Mesodermal cell (in vitro differentiated cells): ENCODE measurements at regions not wholly inside any gene's neighbourhood (a gene's known extent, or its start where the extent isn't known, plus 50 kb on each side); places are given as distances from the start of the nearest gene placed in this dataset.

Experiments
- H3K27ac ChIP-seq: 2 replicates; pipeline ENCODE4 v1.7.0; 2013; ENCODE audit warnings: mild to moderate bottlenecking, low read depth, low read length, moderate library complexity; ENCODE audit not compliant: severe bottlenecking
- H3K36me3 ChIP-seq: 2 replicates; pipeline ENCODE4 v1.7.1; 2013; ENCODE audit warnings: mild to moderate bottlenecking, low read length, moderate library complexity; ENCODE audit not compliant: control insufficient read depth, insufficient read depth
- H3K4me1 ChIP-seq: one replicate; pipeline ENCODE4 v1.7.1; 2013; ENCODE audit warnings: mild to moderate bottlenecking, low read length; ENCODE audit not compliant: insufficient read depth, control insufficient read depth, poor library complexity, severe bottlenecking
- H3K4me3 ChIP-seq: 2 replicates; pipeline ENCODE4 v1.7.0; 2013; ENCODE audit warnings: low read length, control low read depth, mild to moderate bottlenecking; ENCODE audit not compliant: insufficient read depth, poor library complexity, severe bottlenecking; ENCODE audit errors: extremely low read depth
- H3K9me3 ChIP-seq: 2 replicates; pipeline ENCODE4 v1.7.1; 2013; ENCODE audit warnings: mild to moderate bottlenecking, low read length, moderate library complexity; ENCODE audit not compliant: control insufficient read depth
- WGBS, 2 experiments: methylation state at CpG; one replicate each; pipeline ENCODE4 v1.1.5; 2013; ENCODE audit warnings: missing lambda C conversion rate in 2 of 2; ENCODE audit not compliant: insufficient coverage in 2 of 2; 5-methylcytosine and 5-hydroxymethylcytosine counted together

- Histone ChIP-seq H3K36me3 (no peaks in the 10 kb centered on the region), H3K4me3 (no peak overlapping the region), H3K27ac (no peak overlapping the region), H3K9me3 (peaks cover 79% of the 10 kb centered on the region), H3K4me1 (no peaks in the 10 kb centered on the region)
- 80 to 85% methylated on average over 25 to 27 of the region's 28 CpGs for WGBS, 2 experiments
These were observed 684.7 kb downstream of the TBC1D22A start for GRCh38 chr22:47446821-47447810.

- Histone ChIP-seq H3K9me3 (peaks cover 84% of the 10 kb centered on the region), H3K4me1 (no peaks in the 10 kb centered on the region), H3K4me3 (no peak overlapping the region), H3K27ac (no peak overlapping the region), H3K36me3 (no peaks in the 10 kb centered on the region)
- WGBS, 2 experiments, result 81 to 83% methylated on average over 6 to 8 of the region's 8 CpGs
These were observed 683.9 kb downstream of the TBC1D22A start for GRCh38 chr22:47446331-47446730.

DNA sequence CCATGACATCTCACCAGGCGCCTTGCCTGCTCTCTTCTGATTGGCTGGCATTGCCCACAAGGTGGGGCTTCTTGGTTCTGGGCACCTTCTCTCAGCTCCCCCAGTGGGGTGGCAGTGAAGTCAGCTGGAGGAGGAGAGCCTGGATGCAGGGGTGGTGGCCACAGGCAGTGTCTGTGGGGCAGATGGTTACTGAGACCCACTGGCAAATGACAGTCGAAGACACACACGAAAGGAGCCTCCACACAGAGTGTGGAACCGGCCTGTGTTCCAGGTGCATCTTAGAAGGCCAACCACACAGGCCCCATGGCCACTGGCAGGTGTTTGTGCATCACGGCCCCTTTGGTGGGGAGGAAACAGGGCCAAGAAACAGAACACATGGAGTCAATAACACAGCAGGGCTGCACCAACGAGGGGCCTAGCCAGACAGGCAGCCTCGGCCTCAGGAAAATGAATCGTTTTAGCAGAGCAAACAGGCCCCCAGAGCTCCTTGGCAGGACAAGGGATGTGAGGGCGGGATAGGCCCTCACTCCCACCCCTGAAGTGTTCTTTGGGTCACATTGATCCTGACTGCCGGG lies 683.4 kb downstream of the TBC1D22A start:
- H3K4me1 ChIP-seq, result no peaks in the 10 kb centered on the region
- H3K27ac ChIP-seq, result no peak overlapping the region
- no peak overlapping the region for H3K4me3 ChIP-seq
- H3K9me3 ChIP-seq, result peaks cover 82% of the 10 kb centered on the region
- WGBS, 2 experiments, result 69 to 72% methylated on average over 7 to 8 of the region's 10 CpGs
- H3K36me3 ChIP-seq, result no peaks in the 10 kb centered on the region

DNA sequence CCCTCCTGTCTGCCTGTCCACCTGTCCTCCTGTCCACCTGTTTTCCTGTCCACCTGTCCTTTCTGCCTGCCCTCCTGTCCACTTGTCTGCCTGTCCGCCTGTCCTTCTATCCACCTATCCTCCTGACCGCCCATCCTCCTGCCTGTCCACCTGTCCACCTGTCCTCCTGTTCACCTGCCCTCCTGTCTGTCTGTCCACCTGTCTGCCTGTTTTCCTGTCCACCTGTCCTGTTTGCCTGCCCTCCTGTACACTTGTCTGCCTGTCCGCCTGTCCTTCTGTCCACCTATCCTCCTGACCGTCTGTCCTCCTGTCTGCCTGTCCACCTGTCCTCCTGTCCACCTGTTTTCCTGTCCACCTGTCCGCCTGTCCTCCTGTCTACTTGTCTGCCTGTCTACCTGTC lies 682.8 kb downstream of the TBC1D22A start:
- H3K4me3 ChIP-seq, result no peak overlapping the region
- 65 to 75% methylated on average over 5 of the region's 5 CpGs for WGBS, 2 experiments
- no peak overlapping the region for H3K27ac ChIP-seq
- no peaks in the 10 kb centered on the region for H3K4me1 ChIP-seq
- H3K9me3 ChIP-seq, result peaks cover 82% of the 10 kb centered on the region
- no peaks in the 10 kb centered on the region for H3K36me3 ChIP-seq

DNA sequence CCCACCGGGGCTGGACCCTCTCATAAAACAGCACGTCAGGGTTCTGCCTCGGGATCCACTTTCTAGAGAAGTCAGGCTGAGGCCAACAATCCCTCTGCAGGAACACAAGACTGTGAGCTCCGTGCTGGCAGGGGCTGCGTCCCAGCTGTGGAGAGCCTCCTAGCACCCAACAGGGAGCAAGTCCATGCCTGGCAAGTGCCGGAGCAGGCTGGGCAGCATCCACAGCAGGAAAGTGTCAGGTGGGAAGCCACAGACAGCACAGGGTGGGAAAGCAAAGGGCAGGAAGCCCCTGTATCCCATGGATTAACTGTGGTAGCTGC lies 682.3 kb downstream of the TBC1D22A start:
- no peaks in the 10 kb centered on the region for H3K36me3 ChIP-seq
- H3K4me1 ChIP-seq, result no peaks in the 10 kb centered on the region
- H3K4me3 ChIP-seq, result no peak overlapping the region
- peaks cover 82% of the 10 kb centered on the region for H3K9me3 ChIP-seq
- H3K27ac ChIP-seq, result no peak overlapping the region
- WGBS, 2 experiments, result 61 to 72% methylated on average over 4 to 6 of the region's 6 CpGs

DNA sequence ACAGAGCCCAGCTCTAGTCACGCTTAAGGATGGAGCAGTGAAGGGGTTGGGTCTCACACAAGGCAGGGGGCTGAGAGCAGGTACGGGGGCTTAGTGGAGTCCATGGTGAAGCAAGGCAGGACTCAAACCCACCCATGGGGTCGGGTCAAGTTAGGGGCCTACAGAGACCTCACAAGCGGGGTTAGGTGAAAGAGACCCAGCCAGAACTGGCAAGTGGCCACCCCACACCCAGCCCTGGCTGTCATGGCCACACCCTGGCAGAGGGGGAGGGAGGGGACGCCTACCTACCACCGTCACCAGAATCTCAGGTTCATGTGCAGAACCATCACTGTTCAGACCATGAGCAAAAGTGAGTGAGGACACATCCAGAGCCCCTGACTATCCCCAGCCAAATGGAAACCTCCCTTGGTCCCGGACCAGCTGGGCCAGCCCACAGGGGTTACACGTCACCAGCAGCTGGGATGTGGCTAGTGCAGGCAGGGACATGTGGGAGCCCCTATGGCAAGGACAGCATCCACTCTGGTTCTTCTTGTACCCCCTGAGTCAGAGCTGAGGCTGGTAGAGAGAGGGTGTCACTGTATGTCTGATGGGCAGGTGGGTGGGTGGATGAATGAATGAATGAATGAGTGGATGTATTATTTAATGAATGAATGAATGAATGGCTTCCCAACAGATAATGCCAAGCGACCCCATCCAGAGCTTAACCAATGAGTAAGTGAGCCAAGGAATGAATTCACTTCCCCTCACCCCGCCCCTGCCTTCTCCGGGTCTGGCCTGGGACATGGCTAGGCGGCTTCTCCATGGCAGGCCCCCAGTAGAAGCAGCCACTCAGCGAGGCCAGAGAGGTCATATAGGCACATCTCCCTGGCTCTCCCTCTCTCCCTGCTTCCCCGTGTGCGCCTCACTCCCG lies 681.6 kb downstream of the TBC1D22A start:
- no peak overlapping the region for H3K27ac ChIP-seq
- no peaks in the 10 kb centered on the region for H3K36me3 ChIP-seq
- WGBS, 2 experiments, result 68 to 78% methylated on average over 9 to 11 of the region's 16 CpGs
- peaks cover 82% of the 10 kb centered on the region for H3K9me3 ChIP-seq
- no peak overlapping the region for H3K4me3 ChIP-seq
- H3K4me1 ChIP-seq, result no peaks in the 10 kb centered on the region

DNA sequence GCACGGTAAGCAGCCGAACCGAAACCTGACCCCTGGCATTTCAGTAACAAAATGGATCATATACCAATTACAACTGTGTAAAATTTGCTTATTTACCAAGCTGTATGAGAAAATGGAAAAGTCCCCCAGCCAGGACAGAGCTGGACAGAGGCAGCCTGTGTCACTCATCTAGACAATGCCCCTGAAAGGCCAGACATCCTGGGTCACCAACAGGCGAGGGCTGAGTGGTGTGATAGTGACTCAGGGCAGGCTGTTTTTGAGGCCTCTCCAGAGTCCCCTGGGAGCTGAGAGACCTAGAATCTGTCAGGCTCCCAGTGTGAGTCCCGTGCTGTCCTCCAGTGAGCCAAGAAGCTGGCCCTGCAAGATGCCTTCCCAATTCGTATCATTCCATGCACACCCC lies 680.4 kb downstream of the TBC1D22A start:
- Histone ChIP-seq H3K4me1 (no peaks in the 10 kb centered on the region), H3K4me3 (no peak overlapping the region), H3K27ac (no peak overlapping the region), H3K9me3 (peaks cover 82% of the 10 kb centered on the region), H3K36me3 (no peaks in the 10 kb centered on the region)
- WGBS, 2 experiments, result 59 to 62% methylated on average over 2 to 4 of the region's 6 CpGs

DNA sequence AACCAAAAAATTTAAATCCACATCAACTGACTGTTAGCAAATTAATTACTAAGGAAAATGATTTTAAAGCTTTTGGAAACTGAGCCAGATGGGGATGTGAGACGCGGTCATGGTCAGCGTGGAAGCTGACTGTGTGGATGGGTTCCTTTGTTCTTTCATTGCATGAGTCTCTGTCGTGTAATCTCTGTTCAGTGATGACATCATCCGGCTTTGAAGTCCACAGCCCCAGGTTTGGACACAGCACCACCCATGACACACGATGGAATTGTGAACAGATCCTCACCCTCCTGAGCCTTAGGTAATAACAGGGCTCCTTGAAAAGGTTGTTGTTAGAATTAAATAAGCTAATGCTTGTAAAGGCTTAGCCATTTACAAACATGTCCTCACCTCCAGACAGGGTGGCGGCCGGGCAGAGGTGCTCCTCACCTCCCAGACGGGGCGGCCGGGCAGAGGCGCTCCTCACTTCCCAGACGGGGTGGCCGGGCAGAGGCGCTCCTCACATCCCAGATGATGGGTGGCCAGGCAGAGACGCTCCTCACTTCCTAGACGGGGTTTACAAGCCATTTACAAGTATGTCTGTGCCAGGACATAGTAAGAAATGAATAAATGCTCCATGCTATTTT lies 677.3 kb downstream of the TBC1D22A start:
- WGBS, 2 experiments, result 84 to 92% methylated on average over 13 to 16 of the region's 17 CpGs
- H3K4me3 ChIP-seq, result no peak overlapping the region
- H3K9me3 ChIP-seq, result peaks cover 83% of the 10 kb centered on the region
- H3K4me1 ChIP-seq, result no peaks in the 10 kb centered on the region
- no peak overlapping the region for H3K27ac ChIP-seq
- H3K36me3 ChIP-seq, result no peaks in the 10 kb centered on the region

GRCh38 chr22:47437636-47438035 lies 675.2 kb downstream of the TBC1D22A start:
- 7 to 31% methylated on average over 2 of the region's 3 CpGs for WGBS, 2 experiments
- Histone ChIP-seq H3K4me3 (no peak overlapping the region), H3K4me1 (no peaks in the 10 kb centered on the region), H3K27ac (no peak overlapping the region), H3K9me3 (peaks cover 85% of the 10 kb centered on the region), H3K36me3 (no peaks in the 10 kb centered on the region)

DNA sequence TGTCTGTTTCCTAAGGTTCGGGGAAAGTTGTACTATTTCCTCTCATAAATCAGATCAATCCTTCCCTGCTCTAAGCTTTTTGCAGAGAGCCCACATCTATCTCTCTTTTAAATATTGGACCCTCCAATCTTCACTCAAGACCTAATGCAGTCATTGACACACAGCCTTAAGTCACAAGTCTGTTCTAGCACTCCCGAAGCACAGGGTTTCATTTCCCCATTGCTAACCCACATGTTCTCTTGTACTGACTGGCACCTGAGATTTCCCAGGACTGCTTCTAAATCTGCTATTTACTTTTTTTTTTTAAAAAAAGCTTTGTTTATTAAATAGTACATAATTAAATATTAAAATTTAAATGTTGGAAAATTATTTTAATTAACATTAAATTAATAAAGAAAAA lies 674.7 kb downstream of the TBC1D22A start:
- Histone ChIP-seq H3K4me1 (no peaks in the 10 kb centered on the region), H3K27ac (no peak overlapping the region), H3K9me3 (peaks cover 82% of the 10 kb centered on the region), H3K36me3 (no peaks in the 10 kb centered on the region), H3K4me3 (no peak overlapping the region)
- WGBS, 2 experiments, result 94 to 95% methylated on average over 2 of the region's 2 CpGs
